OCI-LY7 (cell line): ENCODE measurements at regions not wholly inside any gene's neighbourhood (a gene's known extent, or its start where the extent isn't known, plus 50 kb on each side); places are given as distances from the start of the nearest gene placed in this dataset.

Experiments used
- EZH2phosphoT487 ChIP-seq: fragments of 200-600 bp; sonication (generic); IDR thresholded peaks from 2 replicates; pipeline ENCODE4 v1.6.1; 2018; ENCODE audit warnings: low read depth, borderline replicate concordance, mild to moderate bottlenecking, mixed run types, antibody characterized with exemption, low read length, moderate library complexity, mixed read lengths
- TF ChIP-seq, protein P1 (sequence below): fragments of 200-600 bp; sonication (generic); conservative IDR thresholded peaks from 2 replicates; pipeline ENCODE4 v1.5.1; 2014; ENCODE audit warnings: mild to moderate bottlenecking, antibody characterized with exemption, low read length, moderate library complexity, mixed read lengths

GRCh38 chr12:86387591-86388145 is 131.5 kb upstream of the MGAT4C start:
- TF ChIP-seq, protein P1, sequence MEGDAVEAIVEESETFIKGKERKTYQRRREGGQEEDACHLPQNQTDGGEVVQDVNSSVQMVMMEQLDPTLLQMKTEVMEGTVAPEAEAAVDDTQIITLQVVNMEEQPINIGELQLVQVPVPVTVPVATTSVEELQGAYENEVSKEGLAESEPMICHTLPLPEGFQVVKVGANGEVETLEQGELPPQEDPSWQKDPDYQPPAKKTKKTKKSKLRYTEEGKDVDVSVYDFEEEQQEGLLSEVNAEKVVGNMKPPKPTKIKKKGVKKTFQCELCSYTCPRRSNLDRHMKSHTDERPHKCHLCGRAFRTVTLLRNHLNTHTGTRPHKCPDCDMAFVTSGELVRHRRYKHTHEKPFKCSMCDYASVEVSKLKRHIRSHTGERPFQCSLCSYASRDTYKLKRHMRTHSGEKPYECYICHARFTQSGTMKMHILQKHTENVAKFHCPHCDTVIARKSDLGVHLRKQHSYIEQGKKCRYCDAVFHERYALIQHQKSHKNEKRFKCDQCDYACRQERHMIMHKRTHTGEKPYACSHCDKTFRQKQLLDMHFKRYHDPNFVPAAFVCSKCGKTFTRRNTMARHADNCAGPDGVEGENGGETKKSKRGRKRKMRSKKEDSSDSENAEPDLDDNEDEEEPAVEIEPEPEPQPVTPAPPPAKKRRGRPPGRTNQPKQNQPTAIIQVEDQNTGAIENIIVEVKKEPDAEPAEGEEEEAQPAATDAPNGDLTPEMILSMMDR, result no peak
- no peak for TF ChIP-seq EZH2phosphoT487
